ENCODE measurements at regions not wholly inside any gene's neighbourhood (a gene's known extent, or its start where the extent isn't known, plus 50 kb on each side); places are given as distances from the start of the nearest gene placed in this dataset.

DNA sequence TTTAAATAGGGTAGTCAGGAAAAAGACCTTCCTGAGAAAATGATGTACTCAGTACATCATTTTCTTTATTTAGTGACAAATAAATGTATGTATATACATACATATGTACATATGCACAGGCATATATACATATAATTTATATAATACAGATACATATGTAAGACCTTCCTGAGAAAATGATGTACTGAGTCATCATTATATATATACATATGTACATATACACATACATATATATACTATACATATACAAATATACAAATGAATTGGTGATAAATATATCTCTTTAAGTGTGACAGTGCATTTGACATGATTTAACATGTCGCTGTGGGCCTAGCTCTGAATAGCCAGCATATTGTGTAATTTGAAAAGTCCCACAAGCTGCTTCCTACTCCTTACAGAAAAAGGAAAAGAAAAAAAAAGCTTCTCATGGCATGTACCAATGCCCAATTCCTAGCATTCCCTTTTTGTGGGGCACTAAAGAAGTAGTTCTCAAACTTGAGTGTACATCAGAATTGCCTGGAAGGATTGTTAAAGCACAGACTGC, 208.1 kb upstream of the UMPS start:
- TF ChIP-seq, protein P1, sequence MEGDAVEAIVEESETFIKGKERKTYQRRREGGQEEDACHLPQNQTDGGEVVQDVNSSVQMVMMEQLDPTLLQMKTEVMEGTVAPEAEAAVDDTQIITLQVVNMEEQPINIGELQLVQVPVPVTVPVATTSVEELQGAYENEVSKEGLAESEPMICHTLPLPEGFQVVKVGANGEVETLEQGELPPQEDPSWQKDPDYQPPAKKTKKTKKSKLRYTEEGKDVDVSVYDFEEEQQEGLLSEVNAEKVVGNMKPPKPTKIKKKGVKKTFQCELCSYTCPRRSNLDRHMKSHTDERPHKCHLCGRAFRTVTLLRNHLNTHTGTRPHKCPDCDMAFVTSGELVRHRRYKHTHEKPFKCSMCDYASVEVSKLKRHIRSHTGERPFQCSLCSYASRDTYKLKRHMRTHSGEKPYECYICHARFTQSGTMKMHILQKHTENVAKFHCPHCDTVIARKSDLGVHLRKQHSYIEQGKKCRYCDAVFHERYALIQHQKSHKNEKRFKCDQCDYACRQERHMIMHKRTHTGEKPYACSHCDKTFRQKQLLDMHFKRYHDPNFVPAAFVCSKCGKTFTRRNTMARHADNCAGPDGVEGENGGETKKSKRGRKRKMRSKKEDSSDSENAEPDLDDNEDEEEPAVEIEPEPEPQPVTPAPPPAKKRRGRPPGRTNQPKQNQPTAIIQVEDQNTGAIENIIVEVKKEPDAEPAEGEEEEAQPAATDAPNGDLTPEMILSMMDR (IDR thresholded peaks at IDR 0.05) = no peak
- no peak for TF ChIP-seq EP300 (IDR thresholded peaks at IDR 0.05)
- TF ChIP-seq POLR2A (IDR thresholded peaks at IDR 0.05) = no peak
- 92 to 95% methylated on average over 1 of the region's 1 CpG for WGBS, 2 donors
- no peak overlapping the region for H3K27ac ChIP-seq
- no peaks in the 10 kb centered on the region for H3K27me3 ChIP-seq
- no peaks in the 10 kb centered on the region for H3K9me3 ChIP-seq
- no peak for DNase-seq (ENCODE audit: low spot score in 2 of 2)
- H3K36me3 ChIP-seq = no peaks in the 10 kb centered on the region
- no peak overlapping the region for H3K4me3 ChIP-seq
- H3K4me1 ChIP-seq = no peaks in the 10 kb centered on the region

DNA sequence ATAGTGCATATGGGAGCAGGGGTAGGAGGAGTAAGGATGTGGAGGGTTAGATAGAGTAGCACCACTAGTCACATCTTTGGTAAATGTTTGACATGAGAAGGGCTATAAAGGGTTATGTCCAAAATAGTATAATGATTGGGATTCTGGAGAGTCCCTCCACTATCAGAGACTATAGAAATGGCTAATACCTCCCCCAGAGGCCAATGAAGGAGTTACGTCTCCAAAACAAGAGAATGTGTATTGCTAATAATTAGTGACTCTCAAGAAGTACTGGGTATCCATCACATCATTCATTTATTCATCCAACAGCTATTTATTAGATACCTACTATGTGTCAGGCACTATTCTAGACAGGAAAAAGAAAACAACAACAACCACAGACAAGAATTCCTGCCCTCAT, 203.7 kb upstream of the UMPS start:
- no peak for TF ChIP-seq EP300 (IDR thresholded peaks at IDR 0.05)
- TF ChIP-seq, protein P1 (IDR thresholded peaks at IDR 0.05) = no peak
- no peak for TF ChIP-seq POLR2A (IDR thresholded peaks at IDR 0.05)
- Histone ChIP-seq H3K36me3 (no peaks in the 10 kb centered on the region), H3K4me3 (no peak overlapping the region), H3K27ac (no peak overlapping the region), H3K27me3 (no peaks in the 10 kb centered on the region), H3K9me3 (no peaks in the 10 kb centered on the region), H3K4me1 (no peaks in the 10 kb centered on the region)
- no peak for DNase-seq (ENCODE audit: low spot score in 2 of 2)
- WGBS, 2 donors = 90 to 100% methylated on average over 1 of the region's 1 CpG

DNA sequence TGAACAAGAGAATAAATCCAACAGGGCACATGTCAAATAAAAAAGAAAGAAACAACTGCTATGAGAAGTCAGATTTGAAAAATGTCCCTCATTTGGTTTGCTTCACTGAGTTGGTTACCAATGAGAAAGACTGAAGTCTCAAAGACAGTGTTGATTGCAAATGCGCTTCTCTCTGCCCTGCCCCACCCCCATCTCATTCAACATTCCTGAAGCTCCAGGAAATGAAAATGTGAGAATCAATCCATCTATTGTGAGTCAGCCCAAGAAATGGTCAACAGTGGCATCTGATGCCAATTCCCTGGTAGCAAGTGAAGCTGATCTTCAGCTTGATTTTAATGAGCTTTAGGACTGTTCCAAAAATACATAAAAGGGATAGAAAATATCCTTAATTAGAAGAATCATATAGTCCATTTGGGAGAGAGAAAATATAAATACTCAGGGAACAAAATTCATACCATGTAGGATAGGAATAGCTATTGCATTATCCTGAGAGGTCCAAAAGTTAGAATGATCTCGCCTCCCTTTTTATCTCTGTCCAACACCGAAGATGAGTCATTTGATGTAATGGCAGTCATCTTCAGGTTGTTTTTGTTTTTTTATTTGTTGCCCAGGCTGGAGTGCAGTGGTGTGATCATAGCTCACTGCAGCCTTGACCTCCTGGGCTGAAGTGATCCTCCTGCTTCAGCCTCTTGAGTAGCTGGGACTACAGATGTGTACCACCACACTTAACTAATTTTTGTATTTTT, 200.3 kb upstream of the UMPS start:
- 69 to 78% methylated on average over 3 of the region's 3 CpGs for WGBS, 2 donors
- Histone ChIP-seq H3K4me3 (no peak overlapping the region), H3K27ac (no peak overlapping the region), H3K27me3 (no peaks in the 10 kb centered on the region), H3K9me3 (no peaks in the 10 kb centered on the region), H3K36me3 (no peaks in the 10 kb centered on the region), H3K4me1 (no peaks in the 10 kb centered on the region)
- no peak for DNase-seq (ENCODE audit: low spot score in 2 of 2)
- TF ChIP-seq, protein P1 (IDR thresholded peaks at IDR 0.05) = no peak
- TF ChIP-seq EP300 (IDR thresholded peaks at IDR 0.05) (no peak), POLR2A (IDR thresholded peaks at IDR 0.05) (no peak)

DNA sequence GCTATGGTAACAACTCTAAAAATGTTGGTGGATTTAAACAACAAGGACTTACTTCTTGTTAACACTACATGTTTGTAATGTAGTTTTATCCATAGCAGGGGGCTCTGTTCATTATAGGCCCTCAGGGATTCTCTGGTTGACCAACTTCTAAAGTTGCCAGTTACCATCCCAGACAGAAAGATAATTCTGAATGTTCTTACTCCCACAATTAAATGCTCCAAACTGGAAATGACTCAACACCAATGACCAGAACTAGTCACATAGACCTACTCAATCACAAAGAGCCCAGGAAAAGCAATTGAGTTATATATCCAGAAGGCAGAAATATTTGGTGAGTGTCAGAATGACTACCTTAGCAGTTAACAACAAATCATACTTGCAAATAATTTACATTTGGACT, 199.3 kb upstream of the UMPS start:
- Histone ChIP-seq H3K4me1 (no peaks in the 10 kb centered on the region), H3K9me3 (no peaks in the 10 kb centered on the region), H3K4me3 (no peak overlapping the region), H3K36me3 (no peaks in the 10 kb centered on the region), H3K27ac (no peak overlapping the region), H3K27me3 (no peaks in the 10 kb centered on the region)
- no peak for DNase-seq (ENCODE audit: low spot score in 2 of 2)
- TF ChIP-seq, protein P1 (IDR thresholded peaks at IDR 0.05) = no peak
- TF ChIP-seq EP300 (IDR thresholded peaks at IDR 0.05) (no peak), POLR2A (IDR thresholded peaks at IDR 0.05) (no peak)

DNA sequence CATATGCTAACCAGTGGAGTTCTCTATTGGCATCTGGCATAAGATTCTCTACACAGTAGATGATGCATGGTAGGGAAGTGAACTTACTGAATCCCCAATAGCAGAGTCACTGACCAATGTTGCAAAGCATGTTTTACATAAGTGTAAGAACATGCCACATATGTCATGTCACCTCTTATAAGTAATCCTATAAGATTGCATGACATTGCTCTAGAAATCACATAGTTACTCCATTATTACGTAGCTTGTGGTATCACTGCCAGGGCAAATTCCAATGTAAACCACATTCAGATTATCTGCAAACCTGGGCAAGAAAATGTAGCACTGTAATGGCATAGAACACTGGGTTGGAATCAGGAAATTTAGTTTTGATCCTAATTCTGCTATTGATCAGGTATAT, 198.2 kb upstream of the UMPS start:
- Histone ChIP-seq H3K27ac (no peak overlapping the region), H3K4me1 (no peaks in the 10 kb centered on the region), H3K9me3 (no peaks in the 10 kb centered on the region), H3K27me3 (no peaks in the 10 kb centered on the region), H3K4me3 (no peak overlapping the region), H3K36me3 (no peaks in the 10 kb centered on the region)
- WGBS, 2 donors = 94% methylated on average over 1 of the region's 1 CpG
- TF ChIP-seq POLR2A (IDR thresholded peaks at IDR 0.05) = no peak
- no peak for TF ChIP-seq EP300 (IDR thresholded peaks at IDR 0.05)
- TF ChIP-seq, protein P1 (IDR thresholded peaks at IDR 0.05) = no peak
- DNase-seq (ENCODE audit: low spot score in 2 of 2) = no peak
